ENCODE measurements at regions not wholly inside any gene's neighbourhood (a gene's known extent, or its start where the extent isn't known, plus 50 kb on each side); places are given as distances from the start of the nearest gene placed in this dataset.

GRCh38 chr6:170068496-170068895 is 222.4 kb downstream of the DLL1 start (continued):
- TF ChIP-seq CTCF (conservative IDR thresholded peaks at IDR 0.05; ENCODE audit: low read depth in 2 of 2) = no peak
- TF ChIP-seq ZNF114 (CRISPR knock-in tag; IDR thresholded peaks at IDR 0.05) = no peak
- no peak for TF ChIP-seq ZNF331 (CRISPR knock-in tag; IDR thresholded peaks at IDR 0.05; ENCODE audit: low read depth)
- no peak for TF ChIP-seq JUNB (IDR thresholded peaks at IDR 0.05; ENCODE audit: unreplicated experiment)
- no peak for TF ChIP-seq EZH2 (IDR thresholded peaks at IDR 0.05; ENCODE audit: low read depth, unreplicated experiment)
- TF ChIP-seq POLR2AphosphoS5 (IDR thresholded peaks at IDR 0.05; ENCODE audit: low read depth) = no peak

GRCh38 chr6:170067923-170068360 is 222.9 kb downstream of the DLL1 start:
- Mint-ChIP-seq H3K27ac (no peak overlapping the region), H3K9me3 (peaks cover 35% of the 10 kb centered on the region), H3K27me3 (ENCODE audit: insufficient read depth, low read depth, poor library complexity) (no peaks in the 10 kb centered on the region), H3K36me3 (ENCODE audit: low read depth) (peaks cover 6% of the 10 kb centered on the region; the same call in 1 of the 3 replicates), H3K4me1 (peaks cover 4% of the 10 kb centered on the region), H3K4me3 (no peak overlapping the region)
- ATAC-seq (no peak), DNase-seq (ENCODE audit: low spot score) (no peak)
- Histone ChIP-seq H3K79me2 (replicated peaks; ENCODE audit: insufficient read depth) (no peaks in the 10 kb centered on the region), H3K4me3 (no peak overlapping the region), H3K36me3 (ENCODE audit: insufficient read depth) (no peaks in the 10 kb centered on the region), H3F3A (replicated peaks; ENCODE audit: low read depth) (no peaks in the 10 kb centered on the region), H3K27ac (ENCODE audit: low read depth) (no peak overlapping the region), H2AFZ (no peak overlapping the region), H3K4me2 (no peak overlapping the region), H4K20me1 (replicated peaks; ENCODE audit: insufficient read depth) (no peaks in the 10 kb centered on the region), H3K9me2 (ENCODE audit: insufficient read depth) (no peaks in the 10 kb centered on the region; the same call in 1 of the 2 replicates), H3K4me1 (ENCODE audit: insufficient read depth) (no peaks in the 10 kb centered on the region), H3K27me3 (ENCODE audit: insufficient read depth) (no peaks in the 10 kb centered on the region)
- TF ChIP-seq POLR2AphosphoS5 (IDR thresholded peaks at IDR 0.05; ENCODE audit: low read depth) (no peak), ZNF331 (CRISPR knock-in tag; IDR thresholded peaks at IDR 0.05; ENCODE audit: low read depth) (no peak), REST (IDR thresholded peaks at IDR 0.05; ENCODE audit: unreplicated experiment) (no peak), NANOG (IDR thresholded peaks at IDR 0.05; ENCODE audit: borderline replicate concordance) (no peak), EZH2phosphoT487 (IDR thresholded peaks at IDR 0.05; ENCODE audit: unreplicated experiment) (no peak), EZH2 (IDR thresholded peaks at IDR 0.05; ENCODE audit: low read depth, unreplicated experiment) (no peak), ETS1 (IDR thresholded peaks at IDR 0.05) (no peak), ZNF462 (CRISPR knock-in tag; IDR thresholded peaks at IDR 0.05) (no peak), ZNF114 (CRISPR knock-in tag; IDR thresholded peaks at IDR 0.05) (no peak)

Data from GM23338 (cell line).